HepG2 (cell line): ENCODE measurements at regions not wholly inside any gene's neighbourhood (a gene's known extent, or its start where the extent isn't known, plus 50 kb on each side); places are given as distances from the start of the nearest gene placed in this dataset.

Experiments used
- ATAC-seq: fragments of 200-7000 bp; cut with Tn5 transposase; 3 replicates; pipeline ENCODE4 v1.9.1; 2020; ENCODE audit warnings: mild to moderate bottlenecking, moderate library complexity
- BruUV-seq: library from RNA; stranded (reverse); fragments of 400-500 nt; replicated peaks from 2 replicates; lab custom pipeline; 2021; lab: Mats Ljungman, UMichigan
- CTCF ChIA-PET: fragments of 300-600 bp; formaldehyde crosslinking; extraction: SDS; loops from one replicate; lab custom pipeline; 2021; ENCODE audit warnings: low total read pairs, inconsistent platforms, low intra/inter-chr PET ratio; lab: Yijun Ruan, JAX
- POLR2A ChIA-PET: fragments of 350-600 bp; sonication (Branson Sonifier 250); formaldehyde crosslinking; loops from one replicate; lab custom pipeline; 2020; ENCODE audit warnings: antibody characterized with exemption, inconsistent platforms; lab: Yijun Ruan, JAX
- DNase-seq: peaks from one replicate; pipeline ENCODE4 v3.0.0-alpha.2; 2015; ENCODE audit warnings: low spot score
- FAIRE-seq: peaks from 3 replicates; lab custom pipeline; 2011; peaks lifted over from hg19 to GRCh38; lab: Jason Lieb, UNC
- H2AFZ ChIP-seq: one replicate; pipeline ENCODE4 v1.6.1; 2011; ENCODE audit warnings: low read length, inconsistent platforms
- H3K27ac ChIP-seq: fragments of 300-600 bp; 3 replicates; pipeline ENCODE4 v1.8.0; 2011; ENCODE audit warnings: mixed run types, mild to moderate bottlenecking, mixed read lengths, low read length, inconsistent platforms; ENCODE audit not compliant: insufficient read depth; ENCODE audit errors: extremely low read length
- H3K27me3 ChIP-seq, 2 experiments: fragments of 200-600 bp in 1 of 2; 2 replicates in 1 of 2; 3 replicates in 1 of 2; pipeline versions ENCODE4 v1.6.0 to v1.8.0; 2011; ENCODE audit warnings: low read length in 2 of 2, mild to moderate bottlenecking in 2 of 2, moderate library complexity in 2 of 2, inconsistent platforms in 1 of 2; ENCODE audit not compliant: insufficient read depth in 2 of 2, control insufficient read depth in 1 of 2
- H3K36me3 ChIP-seq, 2 experiments: fragments of 200-600 bp in 1 of 2; replicated peaks in 1 of 2; 2 replicates in 1 of 2; 3 replicates in 1 of 2; pipeline versions ENCODE4 v1.5.1 to v1.8.0; 2011; ENCODE audit warnings: low read length in 2 of 2, inconsistent platforms in 1 of 2; ENCODE audit not compliant: insufficient read depth in 2 of 2, control insufficient read depth in 1 of 2
- H3K4me1 ChIP-seq: 2 replicates; pipeline ENCODE4 v1.5.1; 2012; ENCODE audit warnings: low read length, inconsistent platforms; ENCODE audit not compliant: insufficient read depth
- H3K4me2 ChIP-seq: 2 replicates; pipeline ENCODE4 v1.6.0; 2011; ENCODE audit warnings: low read depth, low read length, inconsistent platforms
- H3K4me3 ChIP-seq, 3 experiments: fragments of 200-600 bp in 1 of 3; sonication (generic), shearing (Covaris generic) in 1 of 3; replicated peaks in 1 of 3; 2 replicates each; pipeline ENCODE4 v1.5.1; 2011 to 2016; ENCODE audit warnings: low read length in 3 of 3, inconsistent platforms in 2 of 3, low read depth in 2 of 3, mild to moderate bottlenecking in 2 of 3, control low read depth in 1 of 3, mixed read lengths in 1 of 3; ENCODE audit not compliant: insufficient read depth in 1 of 3
- H3K79me2 ChIP-seq: one replicate; pipeline ENCODE4 v1.6.1; 2011; ENCODE audit warnings: low read length, inconsistent platforms; ENCODE audit not compliant: insufficient read depth
- H3K9ac ChIP-seq: 2 replicates; pipeline ENCODE4 v1.6.0; 2011; ENCODE audit warnings: mild to moderate bottlenecking, low read depth, low read length, inconsistent platforms; ENCODE audit not compliant: insufficient read depth
- H3K9me3 ChIP-seq: 2 replicates; pipeline ENCODE4 v1.5.1; 2012; ENCODE audit warnings: mild to moderate bottlenecking, low read length
- H4K20me1 ChIP-seq: 2 replicates; pipeline ENCODE4 v1.6.0; 2011; ENCODE audit warnings: inconsistent platforms, mild to moderate bottlenecking, low read length, moderate library complexity; ENCODE audit not compliant: insufficient read depth
- ARID3A ChIP-seq: IDR thresholded peaks from 2 replicates; pipeline ENCODE4 v1.6.1; 2012; ENCODE audit warnings: low read depth, low read length, improper control_type of control experiment
- ATM ChIP-seq: fragments of 450-650 bp; IDR thresholded peaks from 2 replicates; pipeline ENCODE4 v1.7.1; 2017; ENCODE audit warnings: mild to moderate bottlenecking, borderline replicate concordance
- GABPB1 ChIP-seq: IDR thresholded peaks from 2 replicates; pipeline ENCODE4 v1.6.1; 2016; ENCODE audit warnings: mild to moderate bottlenecking, missing genetic modification reagents, moderate library complexity, missing compliant biosample characterization
- NCOR1 ChIP-seq: fragments of 200-600 bp; sonication (generic); IDR thresholded peaks from 2 replicates; pipeline ENCODE4 v1.7.0; 2017; ENCODE audit warnings: antibody characterized with exemption, low read length, borderline replicate concordance
- TOE1 ChIP-seq: sonication (generic); formaldehyde crosslinking; IDR thresholded peaks from 2 replicates; pipeline ENCODE4 v1.4.0; 2020; ENCODE audit warnings: mild to moderate bottlenecking, missing genetic modification reagents
- WIZ ChIP-seq: sonication (generic); formaldehyde crosslinking; IDR thresholded peaks from 2 replicates; pipeline ENCODE4 v1.5.1; 2020; ENCODE audit warnings: mild to moderate bottlenecking, missing genetic modification reagents
- ZFP41 ChIP-seq: sonication (generic); formaldehyde crosslinking; IDR thresholded peaks from 2 replicates; pipeline ENCODE4 v1.4.0; 2020; ENCODE audit warnings: mild to moderate bottlenecking, missing genetic modification reagents, borderline replicate concordance
- ZNF282 ChIP-seq: fragments of 450-650 bp; IDR thresholded peaks from 2 replicates; pipeline ENCODE4 v1.6.1; 2018; ENCODE audit not compliant: partially characterized antibody
- ZNF296 ChIP-seq: sonication (generic); formaldehyde crosslinking; conservative IDR thresholded peaks from 2 replicates; pipeline ENCODE4 v1.5.0; 2020; ENCODE audit warnings: mild to moderate bottlenecking, missing genetic modification reagents
- ZNF572 ChIP-seq: sonication (generic); formaldehyde crosslinking; IDR thresholded peaks from 2 replicates; pipeline ENCODE4 v1.5.1; 2020; ENCODE audit warnings: mild to moderate bottlenecking, missing genetic modification reagents
- ZNF709 ChIP-seq: sonication (generic); formaldehyde crosslinking; IDR thresholded peaks from 2 replicates; pipeline ENCODE4 v1.5.0; 2020; ENCODE audit warnings: mild to moderate bottlenecking, missing genetic modification reagents
- ZNF781 ChIP-seq: sonication (generic); formaldehyde crosslinking; IDR thresholded peaks from 2 replicates; pipeline ENCODE4 v1.5.1; 2020; ENCODE audit warnings: borderline replicate concordance, mild to moderate bottlenecking, missing genetic modification reagents; ENCODE audit errors: not compliant biosample characterization
- WGBS: methylation state at CpG from one replicate; pipeline ENCODE4 v1.1.6; 2017; ENCODE audit warnings: low lambda C conversion rate; 5-methylcytosine and 5-hydroxymethylcytosine counted together
- in situ Hi-C: cut with HindIII; loops from 2 replicates; pipeline ENCODE4 v1.10.0; 2017; ENCODE audit warnings: low pct_unique_long_range_greater_than_20kb; ENCODE audit not compliant: extremely low pct_ligation_motif_present
- intact Hi-C: fragments of 100-400 bp; cut with micrococcal nuclease; formaldehyde crosslinking; loops from one replicate; pipeline ENCODE4 v1.10.0; 2022; ENCODE audit not compliant: unreplicated experiment
- TF ChIP-seq, protein P1 (sequence below): sonication (generic); formaldehyde crosslinking; IDR thresholded peaks from 2 replicates; pipeline ENCODE4 v1.4.0; 2020; ENCODE audit warnings: missing genetic modification reagents, borderline replicate concordance
- TF ChIP-seq, protein P2 (sequence below): sonication (generic); formaldehyde crosslinking; IDR thresholded peaks from 2 replicates; pipeline ENCODE4 v1.9.0; 2021; ENCODE audit warnings: missing genetic modification reagents, mild to moderate bottlenecking, borderline replicate concordance

GRCh38 chr11:129595038-129595962 lies 219.7 kb downstream of the BARX2 start:
- Histone ChIP-seq H3K27me3 (peaks cover 1 to 25% of the 10 kb centered on the region in 2 experiments; a peak in 1 of 5 replicates), H4K20me1 (no peaks in the 10 kb centered on the region), H3K79me2 (no peaks in the 10 kb centered on the region), H3K4me2 (no peak overlapping the region), H3K4me3 (no peak overlapping the region), H3K36me3 (no peaks in the 10 kb centered on the region), H3K9me3 (no peaks in the 10 kb centered on the region), H2AFZ (no peak overlapping the region), H3K9ac (no peak overlapping the region), H3K4me1 (no peaks in the 10 kb centered on the region), H3K27ac (no peak overlapping the region)
- DNase-seq (no peak), ATAC-seq (no peak), FAIRE-seq (no peak)
- WGBS, result 28% methylated on average over 7 of the region's 9 CpGs
- ChIA-PET POLR2A (no interaction called here), CTCF (no interaction called here)
- BruUV-seq, result no TSS peak
- in situ Hi-C loops (no loop called here), intact Hi-C loops (no loop called here)
- TF ChIP-seq WIZ (CRISPR knock-in tag), result no peak
- TF ChIP-seq ZNF572, result no peak
- no peak for TF ChIP-seq ARID3A
- TF ChIP-seq TOE1 (CRISPR knock-in tag), result no peak
- TF ChIP-seq ZFP41 (CRISPR knock-in tag), result no peak
- TF ChIP-seq, protein P1, sequence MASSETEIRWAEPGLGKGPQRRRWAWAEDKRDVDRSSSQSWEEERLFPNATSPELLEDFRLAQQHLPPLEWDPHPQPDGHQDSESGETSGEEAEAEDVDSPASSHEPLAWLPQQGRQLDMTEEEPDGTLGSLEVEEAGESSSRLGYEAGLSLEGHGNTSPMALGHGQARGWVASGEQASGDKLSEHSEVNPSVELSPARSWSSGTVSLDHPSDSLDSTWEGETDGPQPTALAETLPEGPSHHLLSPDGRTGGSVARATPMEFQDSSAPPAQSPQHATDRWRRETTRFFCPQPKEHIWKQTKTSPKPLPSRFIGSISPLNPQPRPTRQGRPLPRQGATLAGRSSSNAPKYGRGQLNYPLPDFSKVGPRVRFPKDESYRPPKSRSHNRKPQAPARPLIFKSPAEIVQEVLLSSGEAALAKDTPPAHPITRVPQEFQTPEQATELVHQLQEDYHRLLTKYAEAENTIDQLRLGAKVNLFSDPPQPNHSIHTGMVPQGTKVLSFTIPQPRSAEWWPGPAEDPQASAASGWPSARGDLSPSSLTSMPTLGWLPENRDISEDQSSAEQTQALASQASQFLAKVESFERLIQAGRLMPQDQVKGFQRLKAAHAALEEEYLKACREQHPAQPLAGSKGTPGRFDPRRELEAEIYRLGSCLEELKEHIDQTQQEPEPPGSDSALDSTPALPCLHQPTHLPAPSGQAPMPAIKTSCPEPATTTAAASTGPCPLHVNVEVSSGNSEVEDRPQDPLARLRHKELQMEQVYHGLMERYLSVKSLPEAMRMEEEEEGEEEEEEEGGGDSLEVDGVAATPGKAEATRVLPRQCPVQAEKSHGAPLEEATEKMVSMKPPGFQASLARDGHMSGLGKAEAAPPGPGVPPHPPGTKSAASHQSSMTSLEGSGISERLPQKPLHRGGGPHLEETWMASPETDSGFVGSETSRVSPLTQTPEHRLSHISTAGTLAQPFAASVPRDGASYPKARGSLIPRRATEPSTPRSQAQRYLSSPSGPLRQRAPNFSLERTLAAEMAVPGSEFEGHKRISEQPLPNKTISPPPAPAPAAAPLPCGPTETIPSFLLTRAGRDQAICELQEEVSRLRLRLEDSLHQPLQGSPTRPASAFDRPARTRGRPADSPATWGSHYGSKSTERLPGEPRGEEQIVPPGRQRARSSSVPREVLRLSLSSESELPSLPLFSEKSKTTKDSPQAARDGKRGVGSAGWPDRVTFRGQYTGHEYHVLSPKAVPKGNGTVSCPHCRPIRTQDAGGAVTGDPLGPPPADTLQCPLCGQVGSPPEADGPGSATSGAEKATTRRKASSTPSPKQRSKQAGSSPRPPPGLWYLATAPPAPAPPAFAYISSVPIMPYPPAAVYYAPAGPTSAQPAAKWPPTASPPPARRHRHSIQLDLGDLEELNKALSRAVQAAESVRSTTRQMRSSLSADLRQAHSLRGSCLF (CRISPR knock-in tag), result no peak
- no peak for TF ChIP-seq ZNF296
- TF ChIP-seq GABPB1 (CRISPR knock-in tag), result no peak
- TF ChIP-seq NCOR1, result no peak
- TF ChIP-seq ZNF781 (CRISPR knock-in tag), result no peak
- TF ChIP-seq ZNF282, result no peak
- no peak for TF ChIP-seq ATM
- no peak for TF ChIP-seq ZNF709 (CRISPR knock-in tag)
- TF ChIP-seq, protein P2, sequence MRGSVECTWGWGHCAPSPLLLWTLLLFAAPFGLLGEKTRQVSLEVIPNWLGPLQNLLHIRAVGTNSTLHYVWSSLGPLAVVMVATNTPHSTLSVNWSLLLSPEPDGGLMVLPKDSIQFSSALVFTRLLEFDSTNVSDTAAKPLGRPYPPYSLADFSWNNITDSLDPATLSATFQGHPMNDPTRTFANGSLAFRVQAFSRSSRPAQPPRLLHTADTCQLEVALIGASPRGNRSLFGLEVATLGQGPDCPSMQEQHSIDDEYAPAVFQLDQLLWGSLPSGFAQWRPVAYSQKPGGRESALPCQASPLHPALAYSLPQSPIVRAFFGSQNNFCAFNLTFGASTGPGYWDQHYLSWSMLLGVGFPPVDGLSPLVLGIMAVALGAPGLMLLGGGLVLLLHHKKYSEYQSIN, result no peak
